Left ventricle myocardium inferior (tissue), 1 donor: ENCODE measurements at regions not wholly inside any gene's neighbourhood (a gene's known extent, or its start where the extent isn't known, plus 50 kb on each side); places are given as distances from the start of the nearest gene placed in this dataset.
"Not testable (repeated sequence)": the region's sequence is repeated elsewhere in the genome, so short reads cannot be mapped to it uniquely, and the experiment has no call there.

Experiments
- DNase-seq: peaks from one replicate; pipeline ENCODE4 v3.0.0-alpha.2; 2020
- H3K27ac ChIP-seq: fragments of 200-600 bp; replicated peaks from 2 replicates; pipeline ENCODE4 v1.8.0; 2021
- H3K27me3 ChIP-seq: fragments of 200-600 bp; 2 replicates; pipeline ENCODE4 v1.8.0; 2021; ENCODE audit warnings: low read depth
- H3K36me3 ChIP-seq: fragments of 200-600 bp; 2 replicates; pipeline ENCODE4 v1.8.0; 2021
- H3K4me1 ChIP-seq: fragments of 200-600 bp; 2 replicates; pipeline ENCODE4 v1.8.0; 2021
- H3K4me3 ChIP-seq: fragments of 200-600 bp; 2 replicates; pipeline ENCODE4 v1.8.0; 2021; ENCODE audit warnings: mild to moderate bottlenecking, moderate library complexity
- H3K9me3 ChIP-seq: fragments of 200-600 bp; replicated peaks from 2 replicates; pipeline ENCODE4 v1.8.0; 2021
- intact Hi-C: fragments of 100-400 bp; cut with micrococcal nuclease; formaldehyde crosslinking; loops from one replicate; pipeline ENCODE4 v1.11.0; 2022
- TF ChIP-seq, protein P1 (sequence below): fragments of 200-600 bp; IDR thresholded peaks from 2 replicates; pipeline ENCODE4 v1.8.0; 2021; ENCODE audit warnings: antibody characterized with exemption, mild to moderate bottlenecking, borderline replicate concordance
- donor health status: DM: no; HTN: yes; CAD: no; lungs with severe emphysema.

DNA sequence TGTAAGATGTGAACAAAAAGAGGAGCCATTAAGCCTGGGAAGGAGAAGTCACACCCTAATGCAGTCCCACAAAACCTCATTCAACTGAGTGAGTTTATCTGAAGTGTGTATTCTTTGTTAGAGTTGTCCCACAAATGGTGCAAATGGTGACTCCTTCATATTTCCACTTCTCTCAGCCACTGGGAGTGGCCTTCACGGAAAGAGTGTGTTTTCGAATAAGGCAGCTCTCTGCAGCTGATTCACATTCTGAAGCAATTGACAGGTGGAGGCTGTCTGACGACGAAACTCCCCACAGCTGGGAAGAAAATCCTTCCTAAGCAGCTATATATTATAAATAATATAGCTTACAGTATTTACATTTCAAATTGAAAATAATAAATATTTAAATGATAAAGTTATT is 318.8 kb upstream of the TMEFF2 start:
- no peak for DNase-seq
- Histone ChIP-seq H3K9me3 (no peaks in the 10 kb centered on the region), H3K36me3 (no peaks in the 10 kb centered on the region), H3K4me1 (no peaks in the 10 kb centered on the region), H3K27me3 (no peaks in the 10 kb centered on the region), H3K27ac (no peak overlapping the region), H3K4me3 (no peak overlapping the region)
- intact Hi-C loops: no loop called here
- TF ChIP-seq, protein P1, sequence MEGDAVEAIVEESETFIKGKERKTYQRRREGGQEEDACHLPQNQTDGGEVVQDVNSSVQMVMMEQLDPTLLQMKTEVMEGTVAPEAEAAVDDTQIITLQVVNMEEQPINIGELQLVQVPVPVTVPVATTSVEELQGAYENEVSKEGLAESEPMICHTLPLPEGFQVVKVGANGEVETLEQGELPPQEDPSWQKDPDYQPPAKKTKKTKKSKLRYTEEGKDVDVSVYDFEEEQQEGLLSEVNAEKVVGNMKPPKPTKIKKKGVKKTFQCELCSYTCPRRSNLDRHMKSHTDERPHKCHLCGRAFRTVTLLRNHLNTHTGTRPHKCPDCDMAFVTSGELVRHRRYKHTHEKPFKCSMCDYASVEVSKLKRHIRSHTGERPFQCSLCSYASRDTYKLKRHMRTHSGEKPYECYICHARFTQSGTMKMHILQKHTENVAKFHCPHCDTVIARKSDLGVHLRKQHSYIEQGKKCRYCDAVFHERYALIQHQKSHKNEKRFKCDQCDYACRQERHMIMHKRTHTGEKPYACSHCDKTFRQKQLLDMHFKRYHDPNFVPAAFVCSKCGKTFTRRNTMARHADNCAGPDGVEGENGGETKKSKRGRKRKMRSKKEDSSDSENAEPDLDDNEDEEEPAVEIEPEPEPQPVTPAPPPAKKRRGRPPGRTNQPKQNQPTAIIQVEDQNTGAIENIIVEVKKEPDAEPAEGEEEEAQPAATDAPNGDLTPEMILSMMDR: no peak

DNA sequence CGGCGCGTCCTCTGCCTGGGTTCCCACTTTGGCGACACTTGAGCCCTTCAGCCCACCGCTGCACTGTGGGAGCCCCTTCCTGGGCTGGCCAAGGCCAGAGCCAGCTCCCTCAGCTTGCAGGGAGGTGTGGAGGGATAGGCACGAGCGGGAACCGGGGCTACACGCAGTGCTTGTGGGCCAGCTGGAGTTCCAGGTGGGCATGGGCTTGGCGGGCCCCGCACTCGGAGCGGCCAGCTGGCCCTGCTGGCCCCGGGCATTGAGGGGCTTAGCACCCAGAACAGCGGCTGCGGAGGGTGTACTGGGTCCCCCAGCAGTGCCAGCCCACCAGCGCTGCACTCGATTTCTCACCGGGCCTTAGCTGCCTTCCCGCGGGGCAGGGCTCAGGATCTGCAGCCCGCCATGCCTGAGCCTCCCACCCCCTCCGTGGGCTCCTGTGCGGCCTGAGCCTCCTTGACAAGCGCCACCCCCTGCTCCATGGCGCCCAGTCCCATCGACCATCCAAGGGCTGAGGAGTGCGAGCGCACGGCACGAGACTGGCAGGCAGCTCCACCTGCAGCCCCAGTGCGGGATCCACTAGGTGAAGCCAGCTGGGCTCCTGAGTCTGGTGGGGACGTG is 313.2 kb upstream of the TMEFF2 start:
- H3K27ac ChIP-seq, H3K4me3 ChIP-seq, H3K4me1 ChIP-seq, H3K9me3 ChIP-seq, intact Hi-C loops, DNase-seq, H3K27me3 ChIP-seq, H3K36me3 ChIP-seq: not testable (repeated sequence)

DNA sequence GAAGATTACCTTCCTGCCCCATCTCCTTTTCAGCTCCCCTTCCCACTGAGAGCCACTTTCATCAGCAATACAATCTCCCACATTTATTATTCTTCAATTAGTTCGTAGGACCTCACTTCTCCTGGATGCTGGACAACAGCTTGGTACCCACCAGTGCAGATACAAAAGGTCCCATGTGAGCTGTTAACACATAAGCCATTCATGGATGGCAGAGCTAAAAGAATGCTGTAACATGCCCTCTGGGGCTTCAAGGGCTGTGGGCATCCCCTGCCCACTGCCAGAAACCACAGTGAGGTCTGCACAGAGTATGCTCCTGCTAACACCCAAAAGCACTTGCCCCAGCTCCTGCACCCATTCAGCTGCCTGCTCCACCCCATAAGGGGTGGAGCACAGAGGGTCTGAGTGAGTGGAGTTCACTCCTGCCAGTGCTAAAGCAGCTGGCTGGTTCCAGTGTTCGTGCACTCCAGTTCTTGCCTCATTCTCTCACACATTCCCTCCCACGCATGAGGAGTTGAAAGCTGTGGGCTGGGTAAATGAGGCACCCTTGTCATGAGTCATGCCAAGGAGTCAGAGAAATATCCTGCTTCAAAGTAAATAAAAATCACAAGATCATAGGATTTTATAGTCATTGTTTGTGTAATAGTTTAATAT is 305.9 kb upstream of the TMEFF2 start:
- no peak for DNase-seq
- Histone ChIP-seq H3K9me3 (no peaks in the 10 kb centered on the region), H3K4me3 (no peak overlapping the region), H3K36me3 (no peaks in the 10 kb centered on the region), H3K27ac (no peak overlapping the region), H3K27me3 (no peaks in the 10 kb centered on the region), H3K4me1 (no peaks in the 10 kb centered on the region)
- intact Hi-C loops: no loop called here
- TF ChIP-seq, protein P1: no peak

DNA sequence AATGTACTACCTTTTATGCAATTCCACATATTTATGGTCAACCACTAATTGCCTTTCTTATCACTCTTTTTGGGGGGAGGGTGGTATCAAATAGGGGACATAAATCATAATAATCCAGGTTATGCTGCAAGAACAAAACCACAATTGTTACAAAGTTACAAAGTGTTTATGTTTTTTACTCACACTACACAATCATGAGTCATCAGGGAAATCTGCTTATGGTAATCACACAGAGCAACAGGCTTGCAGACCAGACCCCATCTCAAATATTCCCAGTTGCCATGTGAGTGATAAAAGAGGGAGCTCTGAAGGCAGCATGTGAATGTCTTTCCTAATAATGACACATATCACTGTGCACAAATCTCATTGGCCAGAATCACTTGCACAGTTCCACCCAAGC is 304.7 kb upstream of the TMEFF2 start:
- DNase-seq: no peak
- H3K27me3 ChIP-seq: no peaks in the 10 kb centered on the region
- no peak overlapping the region for H3K4me3 ChIP-seq
- TF ChIP-seq, protein P1: no peak
- no peaks in the 10 kb centered on the region for H3K4me1 ChIP-seq
- H3K9me3 ChIP-seq: peaks cover 3% of the 10 kb centered on the region
- intact Hi-C loops: no loop called here
- H3K27ac ChIP-seq: no peak overlapping the region
- H3K36me3 ChIP-seq: no peaks in the 10 kb centered on the region

DNA sequence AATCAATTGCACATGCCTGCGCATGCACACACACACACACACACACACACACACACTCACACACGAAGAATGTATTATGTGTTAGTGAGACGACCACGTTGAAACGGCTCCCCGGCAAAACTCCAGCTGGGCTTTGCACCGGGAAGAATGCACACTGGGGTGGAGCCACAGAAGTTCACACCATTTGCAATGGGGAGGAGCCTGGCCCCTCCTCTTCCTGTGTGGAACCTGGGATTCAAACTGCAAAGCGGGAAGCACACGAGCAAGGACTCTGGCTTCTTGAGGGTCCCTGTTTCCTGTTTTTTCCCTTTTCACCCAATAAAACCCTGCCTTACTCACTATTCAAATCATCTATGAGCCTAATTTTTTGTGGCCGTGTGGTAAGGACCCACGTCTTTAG is 304.0 kb upstream of the TMEFF2 start:
- H3K4me1 ChIP-seq: no peaks in the 10 kb centered on the region
- intact Hi-C loops: no loop called here
- no peak overlapping the region for H3K4me3 ChIP-seq
- no peaks in the 10 kb centered on the region for H3K36me3 ChIP-seq
- DNase-seq: no peak
- no peak overlapping the region for H3K27ac ChIP-seq
- H3K9me3 ChIP-seq: peaks cover 3% of the 10 kb centered on the region
- H3K27me3 ChIP-seq: no peaks in the 10 kb centered on the region
- TF ChIP-seq, protein P1: no peak

DNA sequence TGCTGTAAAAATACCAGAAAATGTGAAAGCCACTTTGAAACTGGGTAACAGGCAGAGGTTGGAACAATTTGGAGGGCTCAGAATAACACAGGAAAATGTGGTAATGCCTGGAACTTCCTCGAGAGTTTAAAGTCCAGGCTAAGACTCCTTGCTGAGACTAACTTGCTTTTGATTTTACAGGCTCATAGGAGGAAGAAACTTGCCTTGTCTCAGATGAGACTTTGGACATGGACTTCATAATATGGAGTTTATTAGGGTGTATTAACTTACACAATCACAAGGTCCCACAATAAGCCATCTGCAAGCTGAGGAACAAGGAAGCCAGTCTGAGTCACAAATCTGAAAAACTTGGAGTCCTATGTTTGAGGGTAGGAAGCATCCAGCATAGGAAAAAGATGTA is 293.4 kb upstream of the TMEFF2 start:
- not testable (repeated sequence) for H3K27ac ChIP-seq

More for the DNA sequence above, 293.4 kb upstream of the TMEFF2 start:
- H3K9me3 ChIP-seq, intact Hi-C loops, H3K4me3 ChIP-seq, DNase-seq, H3K4me1 ChIP-seq, H3K36me3 ChIP-seq, H3K27me3 ChIP-seq: not testable (repeated sequence)
